CD4-positive, alpha-beta T cell (primary cell): ENCODE measurements at regions not wholly inside any gene's neighbourhood (a gene's known extent, or its start where the extent isn't known, plus 50 kb on each side); places are given as distances from the start of the nearest gene placed in this dataset.

ENCODE experiments used
- ATAC-seq: fragments of 200-7000 bp; cut with Tn5 transposase; one replicate; pipeline ENCODE4 v1.10.0; 2022; ENCODE audit warnings: mild to moderate bottlenecking; ENCODE audit not compliant: poor library complexity
- CTCF ChIA-PET: fragments of 350-600 bp; sonication (Branson Sonifier 250); formaldehyde crosslinking; loops from one replicate; lab custom pipeline; 2021; ENCODE audit warnings: antibody characterized with exemption, inconsistent platforms; lab: Charles Lee
- POLR2A ChIA-PET: fragments of 350-600 bp; sonication (Branson Sonifier 250); formaldehyde crosslinking; loops from one replicate; lab custom pipeline; 2021; ENCODE audit warnings: antibody characterized with exemption, inconsistent platforms; lab: Charles Lee
- DNase-seq, 14 experiments: peaks; one replicate each; pipeline ENCODE4 v3.0.0-alpha.2; 2013 to 2020; ENCODE audit warnings: mixed read lengths in 2 of 14
- H3K27ac ChIP-seq, 2 donors: one replicate each; pipeline versions ENCODE4 v1.5.1 to v1.7.0; 2013; ENCODE audit warnings: low read length in 2 of 2, low read depth in 1 of 2, mild to moderate bottlenecking in 1 of 2
- H3K27me3 ChIP-seq, 2 experiments: 1 replicate in 1 of 2; 2 replicates in 1 of 2; pipeline versions ENCODE4 v1.6.1 to v1.7.0; 2013; ENCODE audit warnings: low read length in 2 of 2, control low read depth in 1 of 2, mild to moderate bottlenecking in 1 of 2, moderate library complexity in 1 of 2; ENCODE audit not compliant: insufficient read depth in 2 of 2, control insufficient read depth in 1 of 2
- H3K36me3 ChIP-seq: one replicate; pipeline ENCODE4 v1.6.1; 2013; ENCODE audit warnings: low read length, control low read depth; ENCODE audit not compliant: insufficient read depth
- H3K4me1 ChIP-seq: one replicate; pipeline ENCODE4 v1.6.1; 2013; ENCODE audit warnings: low read length, control low read depth; ENCODE audit not compliant: insufficient read depth
- H3K4me3 ChIP-seq: one replicate; pipeline ENCODE4 v1.5.1; 2013; ENCODE audit warnings: mild to moderate bottlenecking, low read length, moderate library complexity
- H3K9me3 ChIP-seq, 2 experiments: 1 replicate in 1 of 2; 2 replicates in 1 of 2; pipeline versions ENCODE4 v1.6.1 to v1.7.0; 2013; ENCODE audit warnings: low read length in 2 of 2, mild to moderate bottlenecking in 2 of 2, control low read depth in 1 of 2, moderate library complexity in 1 of 2; ENCODE audit not compliant: control insufficient read depth in 1 of 2, insufficient read depth in 1 of 2
- H3K27ac Mint-ChIP-seq: one replicate; pipeline ENCODE4 v1.8.0; 2020; ENCODE audit warnings: mixed read lengths
- H3K27me3 Mint-ChIP-seq: one replicate; pipeline ENCODE4 v1.8.0; 2021; ENCODE audit warnings: mixed read lengths
- H3K36me3 Mint-ChIP-seq: one replicate; pipeline ENCODE4 v1.8.0; 2021; ENCODE audit warnings: low read depth, mixed read lengths
- H3K4me1 Mint-ChIP-seq: one replicate; pipeline ENCODE4 v1.8.0; 2021; ENCODE audit warnings: low read depth, mixed read lengths
- H3K4me3 Mint-ChIP-seq: one replicate; pipeline ENCODE4 v1.8.0; 2020; ENCODE audit warnings: mild to moderate bottlenecking, mixed read lengths
- H3K9me3 Mint-ChIP-seq: one replicate; pipeline ENCODE4 v1.8.0; 2020; ENCODE audit warnings: mixed read lengths
- CTCF ChIP-seq: fragments of 200-600 bp; IDR thresholded peaks from one replicate; pipeline ENCODE4 v1.8.0; 2022; ENCODE audit warnings: antibody characterized with exemption, mild to moderate bottlenecking
- intact Hi-C, 2 experiments: fragments of 100-400 bp; cut with DNase I in 1 of 2; cut with micrococcal nuclease in 1 of 2; formaldehyde crosslinking; loops; one replicate each; pipeline versions ENCODE4 v1.15.1 to v1.9.0; 2023 to 2025; cut with DNase I, micrococcal nuclease

- ATAC-seq, result no peak
- no peaks in the 10 kb centered on the region for H3K36me3 Mint-ChIP-seq
- CTCF ChIA-PET, result no interaction called here
- H3K9me3 ChIP-seq, result peaks cover 0 to 8% of the 10 kb centered on the region in 2 experiments
- no peaks in the 10 kb centered on the region for H3K27me3 Mint-ChIP-seq
- no peaks in the 10 kb centered on the region for H3K36me3 ChIP-seq
- H3K9me3 Mint-ChIP-seq, result peaks cover 7% of the 10 kb centered on the region
- POLR2A ChIA-PET, result no interaction called here
- no peaks in the 10 kb centered on the region for H3K4me1 ChIP-seq
- H3K4me1 Mint-ChIP-seq, result no peaks in the 10 kb centered on the region
- no peak overlapping the region for H3K27ac Mint-ChIP-seq
- no peak overlapping the region for H3K4me3 Mint-ChIP-seq
- DNase-seq, result no peak
- no peaks in the 10 kb centered on the region for H3K27me3 ChIP-seq
- no peak for TF ChIP-seq CTCF
- no peak overlapping the region for H3K4me3 ChIP-seq
- H3K27ac ChIP-seq, result no peak overlapping the region
- intact Hi-C loops, result no loop called here
Measured at GRCh38 chr21:17257784-17258183, 255.1 kb upstream of the CXADR start.

- H3K9me3 ChIP-seq, result peaks cover 0 to 4% of the 10 kb centered on the region in 2 experiments
- H3K27ac ChIP-seq, result no peak overlapping the region
- no peak for ATAC-seq
- no peak for TF ChIP-seq CTCF
- no peaks in the 10 kb centered on the region for H3K27me3 ChIP-seq
- H3K4me1 ChIP-seq, result no peaks in the 10 kb centered on the region
- Mint-ChIP-seq H3K27ac (no peak overlapping the region), H3K4me3 (no peak overlapping the region), H3K4me1 (no peaks in the 10 kb centered on the region), H3K36me3 (no peaks in the 10 kb centered on the region), H3K9me3 (no peaks in the 10 kb centered on the region), H3K27me3 (no peaks in the 10 kb centered on the region)
- no peak overlapping the region for H3K4me3 ChIP-seq
- POLR2A ChIA-PET, result no interaction called here
- intact Hi-C loops, result no loop called here
- CTCF ChIA-PET, result no interaction called here
- DNase-seq, result no peak
- no peaks in the 10 kb centered on the region for H3K36me3 ChIP-seq
Measured at GRCh38 chr21:17264182-17264581, 248.7 kb upstream of the CXADR start.

DNA sequence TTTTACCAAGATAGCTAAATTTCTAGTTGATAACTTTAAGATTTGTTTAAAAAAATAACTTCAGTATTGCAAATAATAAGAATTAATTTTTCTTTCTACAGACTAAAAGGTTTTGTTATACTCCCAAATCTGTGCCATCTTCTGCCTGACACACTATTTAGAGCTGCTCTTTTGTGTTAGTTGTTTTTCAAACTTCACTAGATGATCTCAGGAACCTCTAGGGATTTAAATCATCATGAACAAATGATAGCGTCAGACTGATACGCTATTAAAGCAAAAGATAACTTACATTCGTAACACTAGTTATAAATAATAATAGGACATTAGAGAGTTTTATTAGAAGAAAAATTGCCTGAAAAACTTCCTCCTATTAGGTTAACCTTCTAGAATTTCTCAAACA is 243.1 kb upstream of the CXADR start:
- ATAC-seq (no peak), DNase-seq (no peak)
- intact Hi-C loops, result no loop called here
- TF ChIP-seq CTCF, result no peak
- no peak overlapping the region for H3K27ac Mint-ChIP-seq
- Histone ChIP-seq H3K27me3 (no peaks in the 10 kb centered on the region), H3K4me1 (no peaks in the 10 kb centered on the region), H3K27ac (no peak overlapping the region), H3K4me3 (no peak overlapping the region), H3K36me3 (no peaks in the 10 kb centered on the region), H3K9me3 (no peaks in the 10 kb centered on the region)
- no peak overlapping the region for H3K4me3 Mint-ChIP-seq
- ChIA-PET CTCF (no interaction called here), POLR2A (no interaction called here)
- H3K9me3 Mint-ChIP-seq, result peaks cover 8% of the 10 kb centered on the region
- H3K4me1 Mint-ChIP-seq, result no peaks in the 10 kb centered on the region
- H3K27me3 Mint-ChIP-seq, result no peaks in the 10 kb centered on the region
- no peaks in the 10 kb centered on the region for H3K36me3 Mint-ChIP-seq
